Naive thymus-derived CD4-positive, alpha-beta T cell (primary cell): ENCODE measurements at regions not wholly inside any gene's neighbourhood (a gene's known extent, or its start where the extent isn't known, plus 50 kb on each side); places are given as distances from the start of the nearest gene placed in this dataset.
"Not testable (repeated sequence)": the region's sequence is repeated elsewhere in the genome, so short reads cannot be mapped to it uniquely, and the experiment has no call there.

Experiments
- ATAC-seq: fragments of 150-1000 bp; cut with Tn5 transposase; 2 replicates; pipeline ENCODE4 v1.10.0; 2021; ENCODE audit warnings: mild to moderate bottlenecking, moderate library complexity
- CTCF ChIA-PET: fragments of 350-600 bp; sonication (Branson Sonifier 250); formaldehyde crosslinking; loops from one replicate; lab custom pipeline; 2021; ENCODE audit warnings: antibody characterized with exemption; lab: Charles Lee
- POLR2A ChIA-PET: fragments of 350-600 bp; sonication (Branson Sonifier 250); formaldehyde crosslinking; loops from one replicate; lab custom pipeline; 2021; ENCODE audit warnings: antibody characterized with exemption, inconsistent platforms; lab: Charles Lee
- DNase-seq, 9 donors: peaks; one replicate each; pipeline versions ENCODE4 v3.0.0 to v3.0.0-alpha.2; 2020 to 2022; ENCODE audit warnings: mixed read lengths in 1 of 9
- H3K27ac ChIP-seq: one replicate; pipeline ENCODE4 v1.7.0; 2013; ENCODE audit warnings: mild to moderate bottlenecking, low read depth, low read length, moderate library complexity
- H3K27me3 ChIP-seq, 2 donors: one replicate each; pipeline ENCODE4 v1.7.0; 2013; ENCODE audit warnings: low read length in 2 of 2, mild to moderate bottlenecking in 2 of 2, moderate library complexity in 2 of 2; ENCODE audit not compliant: control insufficient read depth in 2 of 2, insufficient read depth in 2 of 2
- H3K36me3 ChIP-seq, 3 experiments: 1 replicate in 2 of 3; 2 replicates in 1 of 3; pipeline ENCODE4 v1.7.0; 2013; ENCODE audit warnings: low read length in 3 of 3, mild to moderate bottlenecking in 3 of 3, moderate library complexity in 1 of 3; ENCODE audit not compliant: insufficient read depth in 3 of 3, control insufficient read depth in 2 of 3
- H3K4me1 ChIP-seq, 2 donors: one replicate each; pipeline ENCODE4 v1.7.0; 2013; ENCODE audit warnings: low read length in 2 of 2, mild to moderate bottlenecking in 2 of 2, moderate library complexity in 1 of 2; ENCODE audit not compliant: control insufficient read depth in 2 of 2, insufficient read depth in 2 of 2
- H3K4me3 ChIP-seq: 2 replicates; pipeline ENCODE4 v1.7.0; 2013; ENCODE audit warnings: mild to moderate bottlenecking, low read length
- H3K9me3 ChIP-seq, 3 experiments: 1 replicate in 2 of 3; 2 replicates in 1 of 3; pipeline ENCODE4 v1.7.0; 2013; ENCODE audit warnings: low read length in 3 of 3; ENCODE audit not compliant: control insufficient read depth in 2 of 3
- H3K27ac Mint-ChIP-seq, 9 donors: one replicate each; pipeline ENCODE4 v1.8.0; 2020 to 2022; ENCODE audit warnings: mixed read lengths in 9 of 9, mild to moderate bottlenecking in 8 of 9, moderate library complexity in 5 of 9, inconsistent platforms in 2 of 9
- H3K27me3 Mint-ChIP-seq, 5 donors: one replicate each; pipeline ENCODE4 v1.8.0; 2021 to 2022; ENCODE audit warnings: mixed read lengths in 5 of 5, mild to moderate bottlenecking in 1 of 5
- H3K36me3 Mint-ChIP-seq, 5 donors: one replicate each; pipeline ENCODE4 v1.8.0; 2020 to 2022; ENCODE audit warnings: mixed read lengths in 5 of 5, mild to moderate bottlenecking in 3 of 5, inconsistent platforms in 1 of 5
- H3K4me1 Mint-ChIP-seq, 7 donors: one replicate each; pipeline ENCODE4 v1.8.0; 2020 to 2022; ENCODE audit warnings: mixed read lengths in 7 of 7, mild to moderate bottlenecking in 3 of 7, inconsistent platforms in 1 of 7
- H3K4me3 Mint-ChIP-seq, 10 donors: one replicate each; pipeline ENCODE4 v1.8.0; 2020 to 2022; ENCODE audit warnings: mild to moderate bottlenecking in 10 of 10, mixed read lengths in 10 of 10, moderate library complexity in 6 of 10, inconsistent platforms in 2 of 10
- H3K9me3 Mint-ChIP-seq, 11 donors: one replicate each; pipeline ENCODE4 v1.8.0; 2020 to 2022; ENCODE audit warnings: mixed read lengths in 11 of 11, mild to moderate bottlenecking in 4 of 11, inconsistent platforms in 1 of 11, moderate library complexity in 1 of 11
- intact Hi-C, 2 donors: fragments of 100-400 bp; cut with micrococcal nuclease; formaldehyde crosslinking; loops; one replicate each; pipeline ENCODE4 v1.15.1; 2023

DNA sequence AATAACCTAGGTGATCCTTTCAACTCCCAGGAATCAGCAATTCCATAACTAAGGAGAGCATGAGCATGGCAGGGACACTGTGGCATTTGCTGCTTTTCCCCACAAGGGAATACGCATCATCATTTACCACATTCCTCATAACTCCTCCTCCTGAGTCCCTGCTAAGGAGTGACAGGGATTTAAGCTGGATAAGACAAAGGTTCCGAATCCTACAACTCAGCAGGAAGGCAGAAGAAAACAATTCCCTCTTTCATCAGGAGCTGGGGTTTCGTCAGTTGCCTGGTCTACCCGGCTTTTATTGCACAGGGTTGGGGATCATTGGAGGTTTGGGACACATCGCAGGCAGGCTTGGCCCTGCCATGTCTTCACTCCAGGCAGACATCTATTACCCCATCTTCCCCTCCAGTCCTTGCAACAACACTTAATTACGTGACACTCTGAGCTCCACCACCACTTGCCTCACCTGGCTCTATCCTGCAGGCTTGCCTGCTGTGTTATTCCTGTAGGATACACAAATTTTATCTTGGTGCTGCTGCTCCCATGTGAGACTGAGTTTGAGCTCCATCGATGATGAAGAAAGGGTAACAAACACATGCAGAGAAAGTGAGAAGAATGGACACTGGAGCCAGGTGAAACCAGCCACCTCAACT is 563.0 kb upstream of the KLF4 start:
- peaks cover 0 to 18% (median 3%) of the 10 kb centered on the region in 11 donors for H3K9me3 Mint-ChIP-seq
- ATAC-seq (no peak), DNase-seq (no peak)
- H3K4me1 ChIP-seq: no peaks in the 10 kb centered on the region
- H3K4me1 Mint-ChIP-seq: no peaks in the 10 kb centered on the region
- CTCF ChIA-PET: no interaction called here
- no peaks in the 10 kb centered on the region for H3K36me3 ChIP-seq
- H3K27me3 ChIP-seq: no peaks in the 10 kb centered on the region
- intact Hi-C loops: no loop called here
- H3K27ac ChIP-seq: no peak overlapping the region
- H3K4me3 ChIP-seq: no peak overlapping the region
- H3K27ac Mint-ChIP-seq: no peak overlapping the region
- H3K36me3 Mint-ChIP-seq: peaks cover 0 to 4% (median 0%) of the 10 kb centered on the region in 5 donors
- POLR2A ChIA-PET: no interaction called here
- peaks cover 0 to 6% (median 0%) of the 10 kb centered on the region in 5 donors for H3K27me3 Mint-ChIP-seq
- H3K9me3 ChIP-seq: no peaks in the 10 kb centered on the region
- no peak overlapping the region for H3K4me3 Mint-ChIP-seq

DNA sequence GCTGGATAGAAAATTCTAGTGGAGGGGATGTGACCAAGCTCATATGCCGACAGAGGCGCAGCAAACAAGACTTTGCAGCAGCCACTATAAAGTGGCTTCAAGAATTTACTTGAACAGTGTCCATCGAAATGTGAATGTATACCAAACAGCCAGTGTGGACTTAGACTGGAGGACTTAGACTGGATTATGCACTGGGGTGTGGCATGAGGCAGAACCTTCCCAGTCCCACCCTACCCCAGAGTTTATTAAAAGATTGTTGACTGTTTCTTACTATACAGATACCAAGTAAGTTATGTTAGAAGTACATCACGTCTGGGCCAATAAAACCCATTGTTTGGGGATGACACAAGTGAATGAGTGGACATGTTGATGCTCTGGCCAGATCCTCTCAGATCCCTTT is 561.3 kb upstream of the KLF4 start:
- intact Hi-C loops: no loop called here
- Mint-ChIP-seq H3K4me3 (no peak overlapping the region), H3K9me3 (peaks cover 0 to 18% (median 4%) of the 10 kb centered on the region in 11 donors), H3K27ac (no peak overlapping the region), H3K27me3 (peaks cover 0 to 6% (median 0%) of the 10 kb centered on the region in 5 donors), H3K36me3 (peaks cover 0 to 4% (median 0%) of the 10 kb centered on the region in 5 donors), H3K4me1 (no peaks in the 10 kb centered on the region)
- POLR2A ChIA-PET: no interaction called here
- H3K4me3 ChIP-seq: no peak overlapping the region
- no peaks in the 10 kb centered on the region for H3K36me3 ChIP-seq
- H3K9me3 ChIP-seq: no peaks in the 10 kb centered on the region
- CTCF ChIA-PET: no interaction called here
- no peak for ATAC-seq
- H3K27me3 ChIP-seq: no peaks in the 10 kb centered on the region
- no peak overlapping the region for H3K27ac ChIP-seq
- DNase-seq: no peak
- H3K4me1 ChIP-seq: no peaks in the 10 kb centered on the region

DNA sequence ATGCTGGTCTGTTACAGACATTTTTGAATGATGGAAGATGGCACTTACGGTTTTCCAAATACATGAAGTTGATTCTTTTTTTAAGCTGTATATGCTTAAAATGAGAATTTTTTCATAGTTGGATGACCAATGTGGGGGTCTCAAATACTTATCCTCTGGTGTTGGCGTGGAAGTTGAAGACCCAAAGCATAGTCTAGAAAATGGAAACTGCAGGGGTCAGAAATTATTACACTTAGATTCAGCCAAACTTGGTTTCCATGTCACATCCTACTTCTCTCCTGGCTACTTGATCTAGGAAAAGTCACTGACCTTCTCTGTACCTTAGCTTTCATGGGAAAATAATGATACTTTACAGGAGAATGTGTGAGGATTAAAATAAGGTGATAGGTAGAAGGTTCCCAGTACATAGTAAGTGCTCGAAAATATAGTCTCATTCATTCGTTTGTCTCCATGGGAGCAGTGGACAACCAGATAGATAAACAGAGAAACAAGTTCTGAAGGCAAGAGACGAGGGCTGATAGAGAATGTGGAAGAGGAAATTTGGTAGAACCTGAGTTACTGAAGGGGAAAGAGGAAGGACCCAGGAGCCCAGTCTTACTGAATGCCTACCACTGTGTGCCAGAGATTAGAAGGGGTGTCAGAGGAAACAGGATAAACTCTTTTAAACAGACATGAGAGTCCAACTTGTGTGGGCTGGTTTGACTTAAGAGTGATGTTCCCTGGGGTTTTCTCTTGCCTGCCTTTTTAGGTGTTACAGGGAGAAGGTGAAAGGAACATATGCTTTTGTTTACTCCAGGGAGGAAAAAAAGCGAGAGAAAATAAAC is 560.3 kb upstream of the KLF4 start:
- ATAC-seq: no peak
- no peak overlapping the region for H3K4me3 ChIP-seq
- no peaks in the 10 kb centered on the region for H3K4me1 Mint-ChIP-seq
- ChIA-PET CTCF (no interaction called here), POLR2A (no interaction called here)
- no peak overlapping the region for H3K27ac ChIP-seq
- H3K4me1 ChIP-seq: no peaks in the 10 kb centered on the region
- peaks cover 0 to 6% (median 0%) of the 10 kb centered on the region in 5 donors for H3K27me3 Mint-ChIP-seq
- H3K36me3 ChIP-seq: no peaks in the 10 kb centered on the region
- no peak overlapping the region for H3K27ac Mint-ChIP-seq
- peaks cover 0 to 4% (median 0%) of the 10 kb centered on the region in 5 donors for H3K36me3 Mint-ChIP-seq
- no peaks in the 10 kb centered on the region for H3K27me3 ChIP-seq
- no peak for DNase-seq
- intact Hi-C loops: no loop called here
- peaks cover 0 to 18% (median 4%) of the 10 kb centered on the region in 11 donors for H3K9me3 Mint-ChIP-seq
- no peaks in the 10 kb centered on the region for H3K9me3 ChIP-seq
- no peak overlapping the region for H3K4me3 Mint-ChIP-seq

DNA sequence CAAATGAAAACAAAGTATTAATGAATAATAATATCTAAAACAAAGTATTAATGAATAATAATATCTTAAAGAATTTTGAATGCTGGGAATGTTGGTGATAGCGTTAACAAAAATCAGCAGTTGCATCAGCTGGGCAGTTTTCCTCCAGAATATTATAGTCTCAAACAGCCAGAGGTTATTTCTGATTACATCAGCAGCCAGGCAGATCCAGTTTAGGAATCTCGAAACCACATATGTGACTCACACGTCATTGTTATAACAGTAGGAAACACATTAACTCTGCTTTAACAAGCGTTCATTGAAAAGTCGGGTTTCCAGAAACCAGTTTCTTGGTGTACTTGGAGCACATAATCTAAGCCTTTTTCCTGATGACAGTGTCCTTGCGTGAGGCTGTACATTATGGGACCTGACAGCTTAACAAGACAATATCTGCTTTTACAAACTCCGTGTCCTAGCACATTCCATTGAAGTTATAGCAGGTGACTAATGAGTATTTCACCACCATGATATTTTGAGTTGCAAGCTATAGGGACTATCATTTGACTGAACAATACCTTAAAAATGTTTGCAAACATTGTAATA is 559.5 kb upstream of the KLF4 start:
- Histone ChIP-seq H3K9me3 (no peaks in the 10 kb centered on the region), H3K27me3 (no peaks in the 10 kb centered on the region), H3K27ac (no peak overlapping the region), H3K36me3 (no peaks in the 10 kb centered on the region), H3K4me1 (no peaks in the 10 kb centered on the region), H3K4me3 (no peak overlapping the region)
- peaks cover 0 to 22% (median 5%) of the 10 kb centered on the region in 11 donors for H3K9me3 Mint-ChIP-seq
- no peak overlapping the region for H3K27ac Mint-ChIP-seq
- no peak overlapping the region for H3K4me3 Mint-ChIP-seq
- H3K36me3 Mint-ChIP-seq: peaks cover 0 to 8% (median 0%) of the 10 kb centered on the region in 5 donors
- CTCF ChIA-PET: no interaction called here
- ATAC-seq (no peak), DNase-seq (no peak)
- H3K27me3 Mint-ChIP-seq: peaks cover 0 to 6% (median 0%) of the 10 kb centered on the region in 5 donors
- H3K4me1 Mint-ChIP-seq: no peaks in the 10 kb centered on the region
- POLR2A ChIA-PET: no interaction called here
- intact Hi-C loops: no loop called here

DNA sequence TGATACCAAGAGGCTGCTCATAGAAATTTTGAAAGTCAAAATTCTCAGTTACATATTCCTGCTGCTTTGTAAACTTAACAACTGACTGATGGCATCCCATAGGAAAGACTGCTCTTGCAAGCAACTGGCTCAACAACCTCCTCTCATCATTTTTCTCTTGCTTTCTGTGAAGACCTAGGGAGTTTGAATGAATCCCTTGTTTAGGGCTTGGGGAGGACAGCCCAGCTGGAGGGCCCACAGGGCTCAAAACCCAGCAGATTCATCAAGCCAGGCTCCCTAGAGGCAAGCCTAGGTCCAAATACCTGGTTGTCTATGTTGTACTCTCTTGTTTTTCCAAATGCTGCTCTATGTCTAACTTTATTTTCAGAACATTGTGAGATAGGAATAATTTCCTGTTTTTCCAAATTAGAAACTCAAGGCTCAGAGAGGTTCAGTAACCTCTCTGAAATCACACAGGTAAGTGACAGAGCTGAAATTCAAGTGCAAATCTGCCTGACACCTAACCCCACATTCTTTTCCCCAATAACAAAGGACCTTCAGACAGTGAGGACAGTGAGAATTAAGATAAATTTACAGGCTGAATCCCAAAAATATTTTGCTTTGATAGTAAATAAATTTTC is 558.9 kb upstream of the KLF4 start:
- H3K27ac ChIP-seq: no peak overlapping the region
- no peak for ATAC-seq
- H3K27ac Mint-ChIP-seq: no peak overlapping the region

DNA sequence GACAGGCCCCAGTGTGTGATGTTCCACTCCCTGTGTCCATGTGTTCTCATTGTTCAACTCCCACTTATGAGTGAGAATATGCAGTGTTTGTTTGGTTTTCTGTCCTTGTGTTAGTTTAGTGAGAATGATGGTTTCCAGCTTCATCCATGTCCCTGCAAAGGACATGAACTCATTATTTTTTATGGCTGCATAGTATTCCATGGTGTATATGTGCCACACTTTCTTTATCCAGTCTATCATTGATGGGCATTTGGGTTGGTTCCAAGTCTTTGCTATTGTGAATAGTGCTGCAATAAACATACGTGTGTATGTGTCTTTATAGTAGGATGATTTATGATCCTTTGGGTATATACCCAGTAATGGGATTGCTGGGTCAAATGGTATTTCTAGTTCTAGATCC is 558.2 kb upstream of the KLF4 start:
- POLR2A ChIA-PET, H3K4me3 Mint-ChIP-seq, ATAC-seq, H3K36me3 Mint-ChIP-seq, CTCF ChIA-PET, intact Hi-C loops, H3K4me1 ChIP-seq, H3K9me3 ChIP-seq, H3K36me3 ChIP-seq, H3K27ac ChIP-seq, H3K4me3 ChIP-seq, DNase-seq, H3K27ac Mint-ChIP-seq, H3K4me1 Mint-ChIP-seq, H3K27me3 Mint-ChIP-seq, H3K27me3 ChIP-seq: not testable (repeated sequence)
- H3K9me3 Mint-ChIP-seq: peaks cover 2 to 28% (median 10%) of the 10 kb centered on the region in 11 donors

More for the DNA sequence above, 558.9 kb upstream of the KLF4 start:
- Mint-ChIP-seq H3K9me3 (peaks cover 2 to 28% (median 8%) of the 10 kb centered on the region in 11 donors), H3K4me1 (no peaks in the 10 kb centered on the region), H3K36me3 (peaks cover 0 to 8% (median 0%) of the 10 kb centered on the region in 5 donors), H3K27me3 (peaks cover 0 to 6% (median 0%) of the 10 kb centered on the region in 5 donors), H3K4me3 (no peak overlapping the region)
- ChIA-PET POLR2A (no interaction called here), CTCF (no interaction called here)
- H3K36me3 ChIP-seq: no peaks in the 10 kb centered on the region
- no peaks in the 10 kb centered on the region for H3K4me1 ChIP-seq
- DNase-seq: no peak
- H3K9me3 ChIP-seq: no peaks in the 10 kb centered on the region
- intact Hi-C loops: no loop called here
- H3K27me3 ChIP-seq: no peaks in the 10 kb centered on the region
- H3K4me3 ChIP-seq: no peak overlapping the region
